ENCODE measurements at regions not wholly inside any gene's neighbourhood (a gene's known extent, or its start where the extent isn't known, plus 50 kb on each side); places are given as distances from the start of the nearest gene placed in this dataset.
"Not testable (repeated sequence)": the region's sequence is repeated elsewhere in the genome, so short reads cannot be mapped to it uniquely, and the experiment has no call there.

DNA sequence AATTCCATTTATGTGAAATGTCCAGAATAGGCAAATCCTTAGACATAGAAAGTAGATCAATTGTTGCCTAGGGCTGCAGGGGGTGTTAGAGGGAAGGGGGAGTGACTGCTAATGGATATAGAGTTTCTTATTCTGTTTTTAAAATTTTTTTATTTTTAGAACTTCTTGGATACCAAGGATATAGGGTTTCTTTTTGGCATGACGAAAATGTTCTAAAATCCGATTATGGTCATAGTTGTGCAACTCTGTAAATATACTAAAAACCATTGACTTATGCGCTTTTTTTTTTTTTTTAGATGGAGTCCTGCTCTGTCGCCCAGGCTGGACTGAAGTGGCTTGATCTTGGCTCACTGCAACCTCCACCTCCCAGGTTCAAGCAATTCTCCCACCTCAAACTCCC lies 125.2 kb upstream of the USP9X start:
- no peak for DNase-seq

GRCh38 chrX:40962793-40963407 lies 122.3 kb upstream of the USP9X start:
- no peak for DNase-seq

- DNase-seq, result no peak
Measured at GRCh38 chrX:40964008-40964407, 121.2 kb upstream of the USP9X start.

DNA sequence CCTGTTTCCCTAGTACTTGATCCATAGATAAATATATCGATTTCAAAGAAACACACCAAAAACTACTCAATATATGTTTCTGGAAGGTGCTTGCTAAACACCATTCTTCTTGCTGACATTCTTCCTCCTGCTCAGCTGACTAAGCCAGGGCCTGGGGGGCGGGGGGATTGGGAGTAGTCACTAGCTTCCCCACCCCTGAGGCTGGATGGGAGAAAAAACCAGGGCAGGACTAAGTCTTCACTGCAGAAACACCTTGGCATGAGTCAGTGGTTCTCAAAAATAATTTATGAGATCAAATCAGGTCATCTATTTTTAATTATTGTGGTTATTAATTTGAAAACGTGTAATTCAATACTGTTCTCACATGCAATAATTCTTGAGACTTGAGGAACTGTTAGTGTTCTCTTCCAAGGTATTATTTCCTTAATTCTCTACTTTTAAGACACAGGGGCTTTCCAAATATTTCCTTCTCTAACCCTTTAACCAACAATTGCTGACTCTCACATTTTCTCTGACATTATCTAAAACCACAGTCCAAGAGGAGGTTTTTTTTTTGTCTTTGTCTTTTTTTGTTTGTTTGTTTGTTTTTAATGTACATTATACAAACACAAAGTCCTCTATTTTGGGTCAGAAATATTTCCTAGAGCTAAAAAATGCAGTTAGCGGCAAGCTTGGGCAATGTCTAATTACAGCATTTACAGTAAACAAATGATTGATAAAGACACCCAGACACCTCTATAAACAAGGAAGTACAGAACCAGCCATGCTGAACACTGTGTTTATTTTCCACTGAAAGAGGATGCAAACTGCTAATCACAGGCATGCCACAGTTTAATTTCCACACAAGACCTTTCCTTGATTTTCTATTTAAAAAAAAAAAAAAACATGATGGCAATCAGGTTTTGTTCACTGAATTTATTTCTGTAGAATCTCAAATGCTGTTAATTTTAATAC lies 120.3 kb upstream of the USP9X start:
- no peak for DNase-seq

- DNase-seq, result no peak
Measured at GRCh38 chrX:40966213-40966820, 118.9 kb upstream of the USP9X start.

DNA sequence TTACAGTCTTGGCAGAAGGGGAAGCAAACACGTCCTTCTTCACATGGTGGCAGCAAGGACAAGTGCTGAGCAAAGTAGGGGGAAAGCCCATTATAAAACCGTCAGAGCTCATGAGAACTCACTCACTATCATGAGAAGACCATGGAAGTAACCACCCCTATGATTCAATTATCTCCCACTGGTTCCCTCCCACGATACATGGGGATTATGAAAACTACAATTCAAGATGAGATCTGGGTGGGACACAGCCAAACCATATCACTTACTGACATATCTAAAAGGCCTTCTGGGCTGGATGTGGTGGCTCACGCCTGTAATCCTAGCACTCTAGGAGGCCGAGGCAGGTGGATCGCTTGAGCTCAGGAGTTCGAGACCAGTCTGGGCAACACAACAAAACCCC lies 117.1 kb upstream of the USP9X start:
- no peak for DNase-seq

- DNase-seq, result no peak
Measured at GRCh38 chrX:40971736-40972135, 113.5 kb upstream of the USP9X start.

- DNase-seq, result no peak
Measured at GRCh38 chrX:40973619-40974018, 111.6 kb upstream of the USP9X start.

GRCh38 chrX:40975951-40976350 lies 109.3 kb upstream of the USP9X start:
- no peak for DNase-seq

DNA sequence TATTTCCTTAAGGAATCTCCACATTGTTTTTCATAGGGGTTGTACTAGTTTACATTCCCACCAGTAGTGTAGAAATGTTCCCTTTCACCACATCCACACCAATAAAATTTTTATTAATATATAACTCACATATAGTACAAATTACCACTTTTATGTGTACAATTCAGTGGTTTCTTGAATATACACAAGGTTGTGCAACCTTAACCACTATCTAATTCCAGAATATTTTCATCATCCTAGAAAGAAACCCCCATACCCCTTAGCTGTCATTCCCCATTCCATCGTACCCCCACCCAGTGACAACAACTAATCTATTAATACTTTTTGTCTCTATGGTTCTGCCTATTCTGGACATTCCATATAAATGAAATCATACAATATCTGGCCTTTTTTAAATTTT lies 108.3 kb upstream of the USP9X start:
- no peak for DNase-seq

DNA sequence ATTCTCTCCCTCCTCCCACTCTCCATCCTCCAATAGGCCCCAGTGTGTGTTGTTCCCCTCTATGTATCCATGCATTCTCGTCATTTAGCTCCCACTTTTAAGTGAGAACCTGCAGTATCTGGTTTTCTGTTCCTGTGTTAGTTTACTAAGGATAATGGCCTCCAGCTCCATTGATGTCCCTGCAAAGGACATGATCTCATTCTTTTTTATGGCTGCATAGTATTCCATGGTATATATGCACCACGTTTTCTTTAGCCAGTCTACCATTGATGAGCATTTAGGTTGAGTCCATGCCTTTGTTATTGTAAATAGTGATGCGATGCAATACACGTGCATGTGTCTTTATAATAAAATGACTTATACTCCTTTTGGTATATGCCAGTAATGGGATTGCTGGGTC lies 100.3 kb upstream of the USP9X start:
- no peak for DNase-seq

GRCh38 chrX:40987413-40987812 lies 97.8 kb upstream of the USP9X start:
- DNase-seq, result no peak

DNA sequence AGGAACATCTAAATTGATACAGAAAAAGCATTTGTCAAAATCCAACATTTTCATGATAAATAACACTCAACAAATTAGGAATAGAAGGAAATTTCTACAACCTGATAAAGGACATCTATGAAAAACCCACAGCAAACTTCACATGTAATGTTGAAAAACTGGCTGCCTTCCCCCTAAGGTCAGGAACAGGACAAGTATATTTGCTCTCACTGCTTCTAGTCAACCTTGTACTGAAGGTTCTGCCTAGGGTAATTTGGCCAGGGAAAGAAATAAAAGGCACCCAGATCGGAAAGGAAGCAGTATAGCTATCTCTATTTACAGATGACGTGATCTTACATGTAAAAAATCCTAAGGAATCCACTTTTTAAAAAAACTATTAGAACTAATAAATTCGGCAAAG lies 97.1 kb upstream of the USP9X start:
- DNase-seq, result no peak

DNA sequence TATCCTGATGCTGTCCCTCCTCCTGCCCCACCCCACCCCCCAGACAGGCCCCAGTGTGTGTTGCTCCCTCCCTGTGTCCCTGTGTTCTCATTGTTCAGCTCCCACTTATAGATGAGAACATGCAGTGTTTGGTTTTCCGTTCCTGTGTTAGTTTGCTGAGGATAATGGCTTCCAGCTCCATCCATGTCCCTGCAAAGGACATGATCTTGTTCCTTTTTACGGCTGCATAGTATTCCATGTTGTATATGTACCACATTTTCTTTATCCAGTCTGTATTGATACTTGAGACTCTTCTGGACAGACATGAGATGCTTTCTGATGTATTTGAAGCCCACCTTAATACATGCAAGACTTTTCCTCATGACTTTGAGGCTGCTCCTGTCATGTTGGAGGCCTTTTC lies 91.8 kb upstream of the USP9X start:
- not testable (repeated sequence) for DNase-seq

GRCh38 chrX:40996886-40997530 lies 88.2 kb upstream of the USP9X start:
- DNase-seq, result no peak

GRCh38 chrX:40998123-40998522 lies 87.1 kb upstream of the USP9X start:
- DNase-seq, result no peak

DNA sequence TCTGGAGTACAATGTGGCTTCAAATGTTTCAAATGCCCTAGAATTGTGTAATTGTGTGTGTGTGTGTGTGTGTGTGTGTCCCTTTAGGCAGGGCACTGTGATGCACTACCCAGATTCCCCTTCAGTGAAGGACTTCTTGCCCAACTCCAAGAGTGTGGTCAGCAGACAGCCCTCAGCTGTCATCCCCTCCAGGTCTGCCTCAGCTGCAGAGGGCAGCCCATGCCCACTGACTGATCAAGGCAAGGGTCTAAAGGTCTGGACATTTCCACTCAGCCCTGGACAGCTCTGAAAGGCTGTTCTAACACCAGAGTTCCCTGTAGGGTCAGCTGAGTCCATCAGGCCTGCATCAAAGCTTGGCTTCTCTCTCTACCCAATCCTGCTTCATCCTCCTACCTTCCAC lies 83.9 kb upstream of the USP9X start:
- no peak for DNase-seq

GRCh38 chrX:41002026-41002425 lies 83.2 kb upstream of the USP9X start:
- DNase-seq, result no peak

DNA sequence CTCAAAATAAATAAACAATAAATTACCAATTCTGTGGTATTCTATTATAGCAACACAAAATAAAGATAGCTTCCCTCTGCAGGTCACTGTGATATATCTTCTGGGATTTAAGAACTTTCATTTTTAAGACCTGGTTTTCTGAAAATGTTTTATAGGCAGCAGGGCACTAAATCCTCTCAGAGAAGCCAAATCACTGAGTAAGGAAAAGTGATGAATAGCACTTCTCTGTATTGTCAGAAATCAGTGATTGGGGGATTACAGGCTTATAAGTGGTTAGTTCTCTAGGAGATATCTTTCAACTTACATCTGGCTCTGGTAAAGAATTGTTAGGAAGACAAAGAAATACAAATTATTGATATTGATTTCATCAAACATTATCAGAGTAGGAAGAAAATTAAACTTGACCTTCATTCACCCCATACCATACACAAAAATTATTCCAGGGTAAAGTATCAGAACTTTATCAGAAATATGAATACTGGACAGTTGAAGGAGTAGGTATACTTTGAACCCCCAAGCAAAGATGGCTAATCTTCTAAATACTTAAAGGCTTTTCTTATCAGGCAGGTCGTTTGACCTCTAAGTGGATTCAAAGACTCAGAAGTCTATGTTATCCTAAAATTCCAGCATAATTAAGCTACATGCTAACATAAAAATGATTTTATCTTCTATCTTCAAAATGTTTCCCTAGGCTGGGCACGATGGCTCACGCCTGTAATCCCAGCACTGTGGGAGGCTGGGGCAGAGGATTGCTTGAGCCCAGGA lies 81.6 kb upstream of the USP9X start:
- DNase-seq, result no peak

GRCh38 chrX:41005445-41005992 lies 79.7 kb upstream of the USP9X start:
- DNase-seq, result no peak

- DNase-seq, result no peak
Measured at GRCh38 chrX:41009850-41010846, 75.1 kb upstream of the USP9X start.
